Panc1 (cell line): ENCODE measurements at regions not wholly inside any gene's neighbourhood (a gene's known extent, or its start where the extent isn't known, plus 50 kb on each side); places are given as distances from the start of the nearest gene placed in this dataset.

ENCODE experiments used
- ATAC-seq: fragments of 200-7000 bp; cut with Tn5 transposase; 2 replicates; pipeline ENCODE4 v1.9.1; 2020; ENCODE audit warnings: mild to moderate bottlenecking, moderate library complexity
- BruUV-seq: library from RNA; stranded (reverse); fragments of 400-500 nt; replicated peaks from 2 replicates; lab custom pipeline; 2021; lab: Mats Ljungman, UMichigan
- CTCF ChIA-PET: fragments of 300-600 bp; sonication (Branson Sonifier 250); formaldehyde crosslinking; loops from one replicate; lab custom pipeline; 2022; ENCODE audit warnings: antibody characterized with exemption; lab: Charles Lee
- POLR2A ChIA-PET: fragments of 300-600 bp; sonication (Branson Sonifier 250); formaldehyde crosslinking; loops from one replicate; lab custom pipeline; 2022; ENCODE audit warnings: antibody characterized with exemption; lab: Charles Lee
- DNase-seq: peaks from one replicate; pipeline ENCODE4 v3.0.0-alpha.2; 2010; ENCODE audit warnings: low read depth, low spot score
- H3K27ac ChIP-seq: 2 replicates; pipeline ENCODE4 v1.5.1; 2011; ENCODE audit warnings: mild to moderate bottlenecking, low read length, inconsistent platforms
- H3K27me3 ChIP-seq: fragments of 200-500 bp; sonication (Bioruptor generic); 2 replicates; pipeline ENCODE4 v1.6.0; 2014; ENCODE audit warnings: low read length, inconsistent platforms; ENCODE audit not compliant: control insufficient read depth, insufficient read depth
- H3K36me3 ChIP-seq: fragments of 200-500 bp; sonication (Bioruptor generic); 2 replicates; pipeline ENCODE4 v1.5.1; 2014; ENCODE audit warnings: inconsistent platforms, mild to moderate bottlenecking, low read length, moderate library complexity; ENCODE audit not compliant: control insufficient read depth, insufficient read depth
- H3K4me1 ChIP-seq: 2 replicates; pipeline ENCODE4 v1.5.1; 2011; ENCODE audit warnings: inconsistent platforms, mild to moderate bottlenecking, low read length, moderate library complexity; ENCODE audit not compliant: control insufficient read depth, insufficient read depth
- H3K4me3 ChIP-seq, 2 experiments: 2 replicates each; pipeline ENCODE4 v1.5.1; 2011 to 2012; ENCODE audit warnings: low read depth in 2 of 2, low read length in 2 of 2, mild to moderate bottlenecking in 2 of 2, inconsistent platforms in 1 of 2, moderate library complexity in 1 of 2
- H3K9me3 ChIP-seq: fragments of 200-500 bp; sonication (Bioruptor generic); 2 replicates; pipeline ENCODE4 v1.5.1; 2014; ENCODE audit warnings: low read depth, mild to moderate bottlenecking, inconsistent platforms, low read length, moderate library complexity; ENCODE audit not compliant: control insufficient read depth, insufficient read depth
- POLR2AphosphoS5 ChIP-seq: IDR thresholded peaks from 2 replicates; pipeline ENCODE4 v1.6.1; 2012; ENCODE audit warnings: mild to moderate bottlenecking, low read depth, low read length, moderate library complexity
- SIN3A ChIP-seq: IDR thresholded peaks from 2 replicates; pipeline ENCODE4 v1.6.1; 2012; ENCODE audit warnings: low read depth, mild to moderate bottlenecking, low read length, moderate library complexity, borderline replicate concordance; ENCODE audit not compliant: insufficient read depth
- TCF7L2 ChIP-seq: IDR thresholded peaks from 2 replicates; pipeline ENCODE4 v1.6.1; 2011; ENCODE audit warnings: mild to moderate bottlenecking, low read depth, low read length, inconsistent platforms
- in situ Hi-C: cut with HindIII; loops from 2 replicates; pipeline ENCODE4 v1.10.0; 2016; ENCODE audit warnings: low sequenced_read_pairs, low pct_unique_long_range_greater_than_20kb
- intact Hi-C: fragments of 100-400 bp; cut with micrococcal nuclease; formaldehyde crosslinking; loops from one replicate; pipeline ENCODE4 v1.10.0; 2022; ENCODE audit not compliant: unreplicated experiment
- TF ChIP-seq, protein P1 (sequence below): fragments of 450-650 bp; IDR thresholded peaks from 2 replicates; pipeline ENCODE4 v1.5.1; 2017; ENCODE audit warnings: mild to moderate bottlenecking
- TF ChIP-seq, protein P2 (sequence below), 2 experiments: IDR thresholded peaks; 2 replicates each; pipeline ENCODE4 v1.6.1; 2011 to 2012; ENCODE audit warnings: low read depth in 2 of 2, control low read depth in 1 of 2, low read length in 1 of 2, mild to moderate bottlenecking in 1 of 2, moderate library complexity in 1 of 2; ENCODE audit not compliant: insufficient read depth in 1 of 2

GRCh38 chr10:63707254-63707910, 186.2 kb downstream of the REEP3 start:
- Histone ChIP-seq H3K9me3 (peaks cover 16% of the 10 kb centered on the region; the same call in 1 of the 2 replicates), H3K27ac (peak overlapping the region; percentile 81), H3K36me3 (no peaks in the 10 kb centered on the region), H3K4me3 (no peak overlapping the region), H3K4me1 (peaks cover 58% of the 10 kb centered on the region), H3K27me3 (no peaks in the 10 kb centered on the region)
- BruUV-seq, result no TSS peak
- ChIA-PET POLR2A (interaction anchor here (0.5 to 1.6 kb wide), 2 partner anchors 58 to 77 kb away, joined by 3 to 7 read pairs; no protein-coding TSS in a partner anchor), CTCF (interaction anchor here (0.6 kb wide), 1 partner anchor 549 kb away, joined by 7 read pairs; no protein-coding TSS in a partner anchor)
- peak; percentile 89 for ATAC-seq
- TF ChIP-seq POLR2AphosphoS5 (peak; percentile 88; the same call in 1 of the 2 replicates), SIN3A (no peak), TCF7L2 (peak; percentile 60; the same call in 1 of the 2 replicates)
- DNase-seq, result peak; percentile 99
- in situ Hi-C loops, result loop anchor here (25.0 kb wide), 1 partner anchor 520 kb away; no protein-coding TSS in a partner anchor
- intact Hi-C loops, result no loop called here

DNA sequence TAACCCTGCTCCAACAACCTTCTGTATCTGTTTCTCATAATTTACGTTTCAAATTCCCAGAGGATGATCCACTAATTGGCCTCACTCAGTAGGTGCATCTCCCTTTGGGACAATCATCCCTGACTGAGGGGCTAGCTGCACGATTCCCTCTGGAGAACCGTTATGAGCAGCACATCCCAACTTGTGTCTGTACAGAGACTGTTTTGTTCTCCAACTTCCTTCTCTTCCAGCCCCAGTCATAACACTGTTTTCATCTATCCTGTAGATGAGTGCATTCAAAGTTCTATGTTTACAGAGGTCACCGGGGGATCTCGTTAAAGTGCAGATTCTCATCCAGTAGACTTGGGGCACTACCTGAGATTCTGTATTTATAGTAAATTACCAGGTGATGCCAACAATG, 187.2 kb downstream of the REEP3 start:
- Histone ChIP-seq H3K36me3 (no peaks in the 10 kb centered on the region), H3K27ac (peak overlapping the region; percentile 81), H3K9me3 (peaks cover 14% of the 10 kb centered on the region; the same call in 1 of the 2 replicates), H3K4me3 (no peak overlapping the region), H3K27me3 (no peaks in the 10 kb centered on the region), H3K4me1 (peaks cover 63% of the 10 kb centered on the region)
- intact Hi-C loops, result no loop called here
- ATAC-seq (no peak), DNase-seq (no peak)
- CTCF ChIA-PET, result no interaction called here
- in situ Hi-C loops, result loop anchor here (25.0 kb wide), 1 partner anchor 521 kb away; no protein-coding TSS in a partner anchor
- TF ChIP-seq SIN3A (no peak), POLR2AphosphoS5 (no peak), TCF7L2 (no peak)
- TF ChIP-seq, protein P1, sequence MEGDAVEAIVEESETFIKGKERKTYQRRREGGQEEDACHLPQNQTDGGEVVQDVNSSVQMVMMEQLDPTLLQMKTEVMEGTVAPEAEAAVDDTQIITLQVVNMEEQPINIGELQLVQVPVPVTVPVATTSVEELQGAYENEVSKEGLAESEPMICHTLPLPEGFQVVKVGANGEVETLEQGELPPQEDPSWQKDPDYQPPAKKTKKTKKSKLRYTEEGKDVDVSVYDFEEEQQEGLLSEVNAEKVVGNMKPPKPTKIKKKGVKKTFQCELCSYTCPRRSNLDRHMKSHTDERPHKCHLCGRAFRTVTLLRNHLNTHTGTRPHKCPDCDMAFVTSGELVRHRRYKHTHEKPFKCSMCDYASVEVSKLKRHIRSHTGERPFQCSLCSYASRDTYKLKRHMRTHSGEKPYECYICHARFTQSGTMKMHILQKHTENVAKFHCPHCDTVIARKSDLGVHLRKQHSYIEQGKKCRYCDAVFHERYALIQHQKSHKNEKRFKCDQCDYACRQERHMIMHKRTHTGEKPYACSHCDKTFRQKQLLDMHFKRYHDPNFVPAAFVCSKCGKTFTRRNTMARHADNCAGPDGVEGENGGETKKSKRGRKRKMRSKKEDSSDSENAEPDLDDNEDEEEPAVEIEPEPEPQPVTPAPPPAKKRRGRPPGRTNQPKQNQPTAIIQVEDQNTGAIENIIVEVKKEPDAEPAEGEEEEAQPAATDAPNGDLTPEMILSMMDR, result no peak
- TF ChIP-seq, protein P2, sequence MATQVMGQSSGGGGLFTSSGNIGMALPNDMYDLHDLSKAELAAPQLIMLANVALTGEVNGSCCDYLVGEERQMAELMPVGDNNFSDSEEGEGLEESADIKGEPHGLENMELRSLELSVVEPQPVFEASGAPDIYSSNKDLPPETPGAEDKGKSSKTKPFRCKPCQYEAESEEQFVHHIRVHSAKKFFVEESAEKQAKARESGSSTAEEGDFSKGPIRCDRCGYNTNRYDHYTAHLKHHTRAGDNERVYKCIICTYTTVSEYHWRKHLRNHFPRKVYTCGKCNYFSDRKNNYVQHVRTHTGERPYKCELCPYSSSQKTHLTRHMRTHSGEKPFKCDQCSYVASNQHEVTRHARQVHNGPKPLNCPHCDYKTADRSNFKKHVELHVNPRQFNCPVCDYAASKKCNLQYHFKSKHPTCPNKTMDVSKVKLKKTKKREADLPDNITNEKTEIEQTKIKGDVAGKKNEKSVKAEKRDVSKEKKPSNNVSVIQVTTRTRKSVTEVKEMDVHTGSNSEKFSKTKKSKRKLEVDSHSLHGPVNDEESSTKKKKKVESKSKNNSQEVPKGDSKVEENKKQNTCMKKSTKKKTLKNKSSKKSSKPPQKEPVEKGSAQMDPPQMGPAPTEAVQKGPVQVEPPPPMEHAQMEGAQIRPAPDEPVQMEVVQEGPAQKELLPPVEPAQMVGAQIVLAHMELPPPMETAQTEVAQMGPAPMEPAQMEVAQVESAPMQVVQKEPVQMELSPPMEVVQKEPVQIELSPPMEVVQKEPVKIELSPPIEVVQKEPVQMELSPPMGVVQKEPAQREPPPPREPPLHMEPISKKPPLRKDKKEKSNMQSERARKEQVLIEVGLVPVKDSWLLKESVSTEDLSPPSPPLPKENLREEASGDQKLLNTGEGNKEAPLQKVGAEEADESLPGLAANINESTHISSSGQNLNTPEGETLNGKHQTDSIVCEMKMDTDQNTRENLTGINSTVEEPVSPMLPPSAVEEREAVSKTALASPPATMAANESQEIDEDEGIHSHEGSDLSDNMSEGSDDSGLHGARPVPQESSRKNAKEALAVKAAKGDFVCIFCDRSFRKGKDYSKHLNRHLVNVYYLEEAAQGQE (IDR thresholded peaks at IDR 0.05; ENCODE audit: insufficient read depth in 1 of 2, low read depth in 2 of 2, low read length in 1 of 2), result no peak
- POLR2A ChIA-PET, result interaction anchor here (0.6 to 1.6 kb wide), 2 partner anchors 78 to 1788 kb away, joined by 3 read pairs; no protein-coding TSS in a partner anchor
- no TSS peak for BruUV-seq
